ENCODE measurements at regions not wholly inside any gene's neighbourhood (a gene's known extent, or its start where the extent isn't known, plus 50 kb on each side); places are given as distances from the start of the nearest gene placed in this dataset.
"Not testable (repeated sequence)": the region's sequence is repeated elsewhere in the genome, so short reads cannot be mapped to it uniquely, and the experiment has no call there.

GRCh38 chr4:81617545-81617944 is 145.8 kb upstream of the RASGEF1B start:
- H3K4me3 ChIP-seq (ENCODE audit: low read depth, low read length): no peak overlapping the region

- H3K4me3 ChIP-seq (ENCODE audit: low read depth, low read length): no peak overlapping the region
Observed at GRCh38 chr4:81611221-81611620, 139.5 kb upstream of the RASGEF1B start.

- H3K4me3 ChIP-seq (ENCODE audit: low read depth, low read length): no peak overlapping the region
Observed at GRCh38 chr4:81609844-81610243, 138.1 kb upstream of the RASGEF1B start.

GRCh38 chr4:81607950-81608349 is 136.2 kb upstream of the RASGEF1B start:
- no peak overlapping the region for H3K4me3 ChIP-seq (ENCODE audit: low read depth, low read length)

GRCh38 chr4:81606801-81607501 is 135.2 kb upstream of the RASGEF1B start:
- no peak overlapping the region for H3K4me3 ChIP-seq (ENCODE audit: low read depth, low read length)

GRCh38 chr4:81606166-81606565 is 134.5 kb upstream of the RASGEF1B start:
- no peak overlapping the region for H3K4me3 ChIP-seq (ENCODE audit: low read depth, low read length)

GRCh38 chr4:81605271-81605670 is 133.6 kb upstream of the RASGEF1B start:
- no peak overlapping the region for H3K4me3 ChIP-seq (ENCODE audit: low read depth, low read length)

GRCh38 chr4:81604683-81605218 is 133.0 kb upstream of the RASGEF1B start:
- H3K4me3 ChIP-seq (ENCODE audit: low read depth, low read length): no peak overlapping the region

GRCh38 chr4:81602854-81603253 is 131.1 kb upstream of the RASGEF1B start:
- no peak overlapping the region for H3K4me3 ChIP-seq (ENCODE audit: low read depth, low read length)

GRCh38 chr4:81601358-81601694 is 129.6 kb upstream of the RASGEF1B start:
- H3K4me3 ChIP-seq (ENCODE audit: low read depth, low read length): no peak overlapping the region

- no peak overlapping the region for H3K4me3 ChIP-seq (ENCODE audit: low read depth, low read length)
Observed at GRCh38 chr4:81600520-81601357, 129.0 kb upstream of the RASGEF1B start.

GRCh38 chr4:81599742-81600380 is 128.2 kb upstream of the RASGEF1B start:
- no peak overlapping the region for H3K4me3 ChIP-seq (ENCODE audit: low read depth, low read length)

- H3K4me3 ChIP-seq (ENCODE audit: low read depth, low read length): no peak overlapping the region
Observed at GRCh38 chr4:81595798-81596610, 124.3 kb upstream of the RASGEF1B start.

- H3K4me3 ChIP-seq (ENCODE audit: low read depth, low read length): no peak overlapping the region
Observed at GRCh38 chr4:81595287-81595686, 123.6 kb upstream of the RASGEF1B start.

GRCh38 chr4:81594490-81595159 is 122.9 kb upstream of the RASGEF1B start:
- no peak overlapping the region for H3K4me3 ChIP-seq (ENCODE audit: low read depth, low read length)

GRCh38 chr4:81592701-81593100 is 121.0 kb upstream of the RASGEF1B start:
- no peak overlapping the region for H3K4me3 ChIP-seq (ENCODE audit: low read depth, low read length)

GRCh38 chr4:81590596-81590995 is 118.9 kb upstream of the RASGEF1B start:
- H3K4me3 ChIP-seq (ENCODE audit: low read depth, low read length): no peak overlapping the region

GRCh38 chr4:81589262-81589661 is 117.6 kb upstream of the RASGEF1B start:
- H3K4me3 ChIP-seq (ENCODE audit: low read depth, low read length): no peak overlapping the region

- H3K4me3 ChIP-seq (ENCODE audit: low read depth, low read length): no peak overlapping the region
Observed at GRCh38 chr4:81586706-81587105, 115.0 kb upstream of the RASGEF1B start.

- H3K4me3 ChIP-seq (ENCODE audit: low read depth, low read length): not testable (repeated sequence)
Observed at GRCh38 chr4:81580994-81581374, 109.3 kb upstream of the RASGEF1B start.
